GM23338 (cell line): ENCODE measurements at regions not wholly inside any gene's neighbourhood (a gene's known extent, or its start where the extent isn't known, plus 50 kb on each side); places are given as distances from the start of the nearest gene placed in this dataset.

Experiments
- CREB1 ChIP-seq: fragments of 250-450 bp; sonication (Bioruptor Pico); IDR thresholded peaks from 2 replicates; pipeline ENCODE4 v1.5.0; 2020; ENCODE audit warnings: low read depth, mild to moderate bottlenecking, moderate library complexity
- CTCF ChIP-seq, 2 experiments: fragments of 200-600 bp in 1 of 2; sonication (generic) in 1 of 2; conservative IDR thresholded peaks; 2 replicates each; pipeline versions ENCODE4 v1.5.1 to v1.6.1; 2016 to 2017; ENCODE audit warnings: antibody characterized with exemption in 2 of 2, low read depth in 2 of 2, mild to moderate bottlenecking in 2 of 2, moderate library complexity in 1 of 2
- ETS1 ChIP-seq: IDR thresholded peaks from 2 replicates; pipeline ENCODE4 v1.6.1; 2016; ENCODE audit warnings: antibody characterized with exemption
- EZH2 ChIP-seq: fragments of 200-600 bp; sonication (generic); IDR thresholded peaks from one replicate; pipeline ENCODE4 v1.8.0; 2017; ENCODE audit warnings: antibody characterized with exemption, mild to moderate bottlenecking, low read depth; ENCODE audit not compliant: unreplicated experiment
- EZH2phosphoT487 ChIP-seq: fragments of 200-600 bp; sonication (generic); IDR thresholded peaks from one replicate; pipeline ENCODE4 v1.8.1; 2018; ENCODE audit warnings: antibody characterized with exemption; ENCODE audit not compliant: unreplicated experiment
- JUNB ChIP-seq: IDR thresholded peaks from one replicate; pipeline ENCODE4 v1.6.1; 2016; ENCODE audit warnings: antibody characterized with exemption; ENCODE audit not compliant: unreplicated experiment
- NANOG ChIP-seq: IDR thresholded peaks from 2 replicates; pipeline ENCODE4 v1.6.1; 2016; ENCODE audit warnings: antibody characterized with exemption, borderline replicate concordance
- POLR2AphosphoS5 ChIP-seq: IDR thresholded peaks from 2 replicates; pipeline ENCODE4 v1.6.1; 2016; ENCODE audit warnings: antibody characterized with exemption, low read depth
- REST ChIP-seq: IDR thresholded peaks from one replicate; pipeline ENCODE4 v1.6.1; 2018; ENCODE audit warnings: antibody characterized with exemption; ENCODE audit not compliant: unreplicated experiment
- STAT1 ChIP-seq: IDR thresholded peaks from one replicate; pipeline ENCODE4 v1.6.1; 2016; ENCODE audit warnings: antibody characterized with exemption; ENCODE audit not compliant: unreplicated experiment
- ZNF114 ChIP-seq: fragments of 250-450 bp; sonication (Bioruptor Pico); IDR thresholded peaks from 2 replicates; pipeline ENCODE4 v1.5.0; 2020; ENCODE audit warnings: mild to moderate bottlenecking, moderate library complexity
- ZNF331 ChIP-seq: fragments of 250-450 bp; sonication (Bioruptor Pico); IDR thresholded peaks from 2 replicates; pipeline ENCODE4 v1.5.0; 2020; ENCODE audit warnings: low read depth, mild to moderate bottlenecking, moderate library complexity

GRCh38 chr5:67643536-67643935 lies 446.9 kb upstream of the CD180 start:
- TF ChIP-seq CTCF (conservative IDR thresholded peaks at IDR 0.05; ENCODE audit: low read depth in 2 of 2) (no peak), POLR2AphosphoS5 (no peak), ETS1 (no peak), REST (no peak), CREB1 (CRISPR knock-in tag) (no peak), EZH2 (no peak), EZH2phosphoT487 (no peak), NANOG (no peak), ZNF331 (CRISPR knock-in tag) (no peak), ZNF114 (no peak), JUNB (no peak), STAT1 (no peak)
